PC-3 (cell line): ENCODE measurements at regions not wholly inside any gene's neighbourhood (a gene's known extent, or its start where the extent isn't known, plus 50 kb on each side); places are given as distances from the start of the nearest gene placed in this dataset.
"Not testable (repeated sequence)": the region's sequence is repeated elsewhere in the genome, so short reads cannot be mapped to it uniquely, and the experiment has no call there.

Experiments used
- CTCF ChIP-seq: fragments of 300-600 bp; sonication (generic); conservative IDR thresholded peaks from 2 replicates; pipeline ENCODE4 v1.5.1; 2017; ENCODE audit warnings: antibody characterized with exemption, low read depth, mild to moderate bottlenecking, low read length
- EZH2 ChIP-seq: fragments of 300-600 bp; sonication (generic); IDR thresholded peaks from one replicate; pipeline ENCODE4 v1.6.1; 2017; ENCODE audit warnings: antibody characterized with exemption, mild to moderate bottlenecking, low read length; ENCODE audit not compliant: unreplicated experiment

- not testable (repeated sequence) for TF ChIP-seq CTCF, EZH2
Observed at GRCh38 chr1:145487156-145487555, 61.8 kb upstream of the NBPF20 start.
